ENCODE measurements at regions not wholly inside any gene's neighbourhood (a gene's known extent, or its start where the extent isn't known, plus 50 kb on each side); places are given as distances from the start of the nearest gene placed in this dataset.

GRCh38 chr5:44486591-44486990 lies 97.4 kb upstream of the FGF10 start:
- H3K27me3 ChIP-seq (ENCODE audit: control insufficient read depth, insufficient read depth, low read length): no peaks in the 10 kb centered on the region
- TF ChIP-seq CTCF (IDR thresholded peaks at IDR 0.05): no peak

GRCh38 chr5:44454002-44454401 lies 64.8 kb upstream of the FGF10 start:
- Histone ChIP-seq H3K4me1 (no peaks in the 10 kb centered on the region), H3K27me3 (ENCODE audit: control insufficient read depth, insufficient read depth, low read length) (no peaks in the 10 kb centered on the region), H2AFZ (no peak overlapping the region), H3K27ac (no peak overlapping the region), H3K9ac (no peak overlapping the region), H3K4me2 (ENCODE audit: low read length) (no peak overlapping the region), H3K36me3 (ENCODE audit: control insufficient read depth, insufficient read depth, low read length) (no peaks in the 10 kb centered on the region), H3K4me3 (ENCODE audit: low read depth, low read length) (no peak overlapping the region), H3K79me2 (no peaks in the 10 kb centered on the region), H3K9me3 (ENCODE audit: control insufficient read depth, low read length) (no peaks in the 10 kb centered on the region)
- TF ChIP-seq CTCF (IDR thresholded peaks at IDR 0.05): no peak

More at GRCh38 chr5:44486591-44486990, 97.4 kb upstream of the FGF10 start:
- H3K9ac ChIP-seq: no peak overlapping the region
- no peaks in the 10 kb centered on the region for H3K9me3 ChIP-seq (ENCODE audit: control insufficient read depth, low read length)
- H3K4me3 ChIP-seq (ENCODE audit: low read depth, low read length): no peak overlapping the region
- no peak overlapping the region for H3K4me2 ChIP-seq (ENCODE audit: low read length)
- no peak overlapping the region for H3K27ac ChIP-seq
- no peaks in the 10 kb centered on the region for H3K79me2 ChIP-seq
- no peak overlapping the region for H2AFZ ChIP-seq
- no peaks in the 10 kb centered on the region for H3K36me3 ChIP-seq (ENCODE audit: control insufficient read depth, insufficient read depth, low read length)
- no peaks in the 10 kb centered on the region for H3K4me1 ChIP-seq

GRCh38 chr5:44446399-44446798 lies 57.2 kb upstream of the FGF10 start:
- Histone ChIP-seq H3K9ac (no peak overlapping the region), H3K4me1 (no peaks in the 10 kb centered on the region), H3K36me3 (ENCODE audit: control insufficient read depth, insufficient read depth, low read length) (no peaks in the 10 kb centered on the region), H3K27ac (no peak overlapping the region), H3K79me2 (no peaks in the 10 kb centered on the region), H3K4me3 (ENCODE audit: low read depth, low read length) (no peak overlapping the region), H2AFZ (no peak overlapping the region), H3K4me2 (ENCODE audit: low read length) (no peak overlapping the region), H3K9me3 (ENCODE audit: control insufficient read depth, low read length) (no peaks in the 10 kb centered on the region), H3K27me3 (ENCODE audit: control insufficient read depth, insufficient read depth, low read length) (no peaks in the 10 kb centered on the region)
- no peak for TF ChIP-seq CTCF (IDR thresholded peaks at IDR 0.05)

GRCh38 chr5:44443172-44443571 lies 54.0 kb upstream of the FGF10 start:
- Histone ChIP-seq H3K9me3 (ENCODE audit: control insufficient read depth, low read length) (no peaks in the 10 kb centered on the region), H3K4me1 (no peaks in the 10 kb centered on the region), H3K36me3 (ENCODE audit: control insufficient read depth, insufficient read depth, low read length) (no peaks in the 10 kb centered on the region), H3K27me3 (ENCODE audit: control insufficient read depth, insufficient read depth, low read length) (no peaks in the 10 kb centered on the region), H2AFZ (no peak overlapping the region), H3K9ac (no peak overlapping the region), H3K79me2 (no peaks in the 10 kb centered on the region), H3K4me3 (ENCODE audit: low read depth, low read length) (no peak overlapping the region), H3K27ac (no peak overlapping the region), H3K4me2 (ENCODE audit: low read length) (no peak overlapping the region)
- TF ChIP-seq CTCF (IDR thresholded peaks at IDR 0.05): no peak

- Histone ChIP-seq H3K4me1 (no peaks in the 10 kb centered on the region), H3K4me2 (ENCODE audit: low read length) (no peak overlapping the region), H3K27me3 (ENCODE audit: control insufficient read depth, insufficient read depth, low read length) (no peaks in the 10 kb centered on the region), H3K79me2 (no peaks in the 10 kb centered on the region), H2AFZ (no peak overlapping the region), H3K4me3 (ENCODE audit: low read depth, low read length) (no peak overlapping the region), H3K9me3 (ENCODE audit: control insufficient read depth, low read length) (no peaks in the 10 kb centered on the region), H3K27ac (no peak overlapping the region), H3K36me3 (ENCODE audit: control insufficient read depth, insufficient read depth, low read length) (no peaks in the 10 kb centered on the region), H3K9ac (no peak overlapping the region)
- no peak for TF ChIP-seq CTCF (IDR thresholded peaks at IDR 0.05)
Observed at GRCh38 chr5:44441460-44441859, 52.2 kb upstream of the FGF10 start.
